PFSK-1 (cell line): ENCODE measurements at regions not wholly inside any gene's neighbourhood (a gene's known extent, or its start where the extent isn't known, plus 50 kb on each side); places are given as distances from the start of the nearest gene placed in this dataset.

Source experiments
- FOXP2 ChIP-seq: optimal IDR thresholded peaks from 2 replicates; pipeline ENCODE3; 2011; ENCODE audit warnings: borderline replicate concordance, control low read depth, inconsistent platforms; ENCODE audit not compliant: insufficient read depth; ENCODE audit errors: extremely low read length, extremely low read depth
- POLR2AphosphoS5 ChIP-seq: IDR thresholded peaks from 2 replicates; pipeline ENCODE4 v1.6.1; 2012; ENCODE audit warnings: low read depth, mild to moderate bottlenecking, control low read depth, low read length, moderate library complexity
- REST ChIP-seq, 2 experiments: IDR thresholded peaks; 2 replicates each; pipeline versions ENCODE4 v1.6.1 to v1.8.0; 2011 to 2012; ENCODE audit warnings: low read depth in 2 of 2, low read length in 2 of 2, control low read depth in 1 of 2, inconsistent platforms in 1 of 2, mild to moderate bottlenecking in 1 of 2, moderate library complexity in 1 of 2; ENCODE audit not compliant: insufficient read depth in 1 of 2
- SIN3A ChIP-seq: IDR thresholded peaks from 2 replicates; pipeline ENCODE4 v1.6.1; 2012; ENCODE audit warnings: mild to moderate bottlenecking, low read length, moderate library complexity, borderline replicate concordance; ENCODE audit not compliant: insufficient read depth
- TAF1 ChIP-seq: IDR thresholded peaks from 2 replicates; pipeline ENCODE4 v1.6.1; 2012; ENCODE audit warnings: low read length, control low read depth, borderline replicate concordance; ENCODE audit not compliant: insufficient read depth

- TF ChIP-seq FOXP2 (no peak), TAF1 (no peak), POLR2AphosphoS5 (no peak), REST (IDR thresholded peaks at IDR 0.05; ENCODE audit: insufficient read depth in 1 of 2, low read depth in 2 of 2, low read length in 2 of 2) (no peak), SIN3A (no peak)
These were observed 182.1 kb downstream of the NECTIN3 start for GRCh38 chr3:111253733-111254132.
